Activated CD4-positive, alpha-beta T cell treated with anti-CD3 and anti-CD28 coated beads for 4 hours (primary cell): ENCODE measurements at regions not wholly inside any gene's neighbourhood (a gene's known extent, or its start where the extent isn't known, plus 50 kb on each side); places are given as distances from the start of the nearest gene placed in this dataset.

ENCODE experiments used
- DNase-seq, 2 donors: peaks; one replicate each; pipeline ENCODE4 v3.0.0-alpha.2; 2020

- no peak for DNase-seq
Observed at GRCh38 chr13:26989261-26989956, 182.2 kb downstream of the USP12 start.

DNA sequence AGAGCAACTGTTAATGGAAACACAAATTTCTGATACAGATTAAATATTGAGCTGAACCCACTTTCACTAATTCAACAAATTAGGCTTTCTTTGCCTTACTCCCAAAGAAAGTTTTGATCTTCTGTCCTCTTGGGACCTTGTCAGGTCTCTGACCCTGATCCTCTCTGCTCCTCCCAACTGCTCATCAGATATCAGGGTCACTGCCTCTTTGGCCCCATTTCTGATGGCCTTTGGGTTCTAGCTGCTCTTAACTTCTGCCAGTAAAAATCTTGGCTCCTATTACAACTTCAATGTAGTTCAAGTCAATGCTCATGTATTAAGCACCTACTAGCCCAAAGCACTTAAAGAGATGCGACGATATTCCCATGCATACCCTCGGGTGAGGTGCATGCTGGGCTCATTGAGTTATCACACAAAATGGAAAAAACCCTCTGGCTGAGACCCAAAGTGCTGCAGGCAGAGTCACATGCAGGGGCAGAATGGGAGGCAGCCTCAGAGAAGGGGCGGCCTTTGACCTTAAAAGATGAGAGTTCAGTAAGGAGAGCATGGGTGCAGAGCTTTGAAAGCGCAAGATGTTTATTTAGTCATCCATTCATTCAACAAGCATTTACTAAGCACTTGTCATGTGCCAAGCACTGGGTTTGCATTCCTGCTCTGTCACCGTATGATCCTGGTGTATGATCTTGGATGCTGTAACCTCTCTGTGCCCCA, 183.4 kb downstream of the USP12 start:
- DNase-seq, result no peak

- DNase-seq, result no peak
Observed at GRCh38 chr13:26987486-26988013, 184.1 kb downstream of the USP12 start.

DNA sequence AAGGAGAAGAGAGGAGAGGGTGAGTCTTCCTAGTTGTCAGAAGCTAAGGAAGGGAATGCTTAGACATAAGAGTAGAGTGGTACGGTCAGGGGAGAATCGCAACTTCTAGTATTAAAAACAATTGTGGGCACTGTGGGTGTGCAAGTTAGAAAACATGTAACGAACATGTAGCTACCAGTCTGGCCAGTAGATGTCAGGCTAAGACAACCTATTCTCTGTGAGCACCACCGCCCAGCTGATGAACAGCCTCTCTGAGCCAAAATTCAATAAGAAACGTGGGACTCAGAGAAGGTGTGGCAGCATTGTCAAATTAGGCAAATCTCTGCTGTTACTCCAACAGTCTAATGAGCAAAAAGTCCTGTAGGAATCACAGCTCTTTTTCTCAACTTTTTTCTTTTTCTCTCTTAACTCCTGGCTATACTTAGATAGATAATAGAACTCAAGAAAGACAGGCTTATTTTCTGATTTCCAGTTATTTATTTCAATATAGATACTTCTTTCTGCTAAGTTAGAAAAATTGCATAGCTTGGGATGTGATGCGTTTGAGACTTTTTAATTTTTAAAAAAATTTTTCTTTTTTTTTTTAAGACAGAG, 186.2 kb downstream of the USP12 start:
- DNase-seq, result peak; percentile 69 to 80

DNA sequence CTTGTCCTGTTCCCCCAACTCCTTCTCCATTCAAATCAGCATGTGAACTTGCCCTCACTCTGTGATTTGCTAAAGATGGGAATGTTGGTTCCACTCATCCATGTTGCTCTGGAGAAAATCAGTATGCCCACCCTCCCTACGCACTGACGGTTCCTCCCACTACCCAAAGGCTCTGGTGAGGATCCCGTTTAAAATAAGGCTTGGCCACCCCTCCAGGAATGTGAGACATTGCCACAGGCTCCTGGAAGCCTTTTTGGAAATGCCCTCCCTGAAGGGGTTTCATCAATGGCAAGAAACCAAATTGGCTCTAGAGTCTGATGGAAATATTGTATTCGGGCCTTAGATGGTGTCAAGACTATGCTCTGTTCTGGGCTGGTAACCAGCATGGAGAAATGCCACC, 187.3 kb downstream of the USP12 start:
- DNase-seq, result no peak

DNA sequence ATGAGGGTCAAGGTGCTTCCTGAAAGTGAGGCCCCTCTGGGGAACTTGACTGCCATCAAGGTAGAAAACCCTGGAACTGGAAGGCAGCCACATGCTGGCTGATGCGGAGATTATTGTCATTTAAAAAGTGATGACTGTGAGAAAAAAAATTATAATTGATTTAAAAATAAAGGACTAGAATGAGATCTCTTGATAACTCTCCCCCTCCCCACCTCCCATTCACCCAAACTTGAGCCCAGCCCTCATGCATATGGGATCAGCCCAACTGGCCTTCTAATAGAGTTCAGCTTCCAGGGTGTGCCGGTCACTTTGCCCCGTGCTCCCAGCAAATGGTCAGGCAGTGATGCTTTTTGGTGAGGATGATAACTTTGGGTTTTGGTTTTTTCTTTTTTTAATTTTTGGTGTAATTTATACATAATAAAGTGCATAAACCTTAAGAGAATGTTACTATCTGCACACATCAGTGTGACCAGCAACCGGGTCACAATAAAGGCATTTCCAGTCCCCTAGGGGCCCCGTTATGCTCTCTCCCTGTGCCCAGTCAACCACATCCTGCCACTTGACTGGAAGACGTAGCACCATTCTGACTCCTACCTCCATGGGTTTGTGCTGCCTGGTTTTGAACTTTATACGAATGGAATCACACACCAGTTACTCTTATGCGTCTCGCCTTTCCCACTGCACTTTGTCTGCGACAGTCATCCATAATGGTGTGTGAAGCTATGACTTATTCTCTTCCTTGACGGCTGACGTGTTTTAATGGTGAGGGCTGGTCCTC, 187.9 kb downstream of the USP12 start:
- DNase-seq, result no peak

GRCh38 chr13:26980099-26981031, 191.2 kb downstream of the USP12 start:
- no peak for DNase-seq

GRCh38 chr13:26979334-26979733, 192.3 kb downstream of the USP12 start:
- no peak for DNase-seq

- DNase-seq, result no peak
Observed at GRCh38 chr13:26978081-26978860, 193.3 kb downstream of the USP12 start.

DNA sequence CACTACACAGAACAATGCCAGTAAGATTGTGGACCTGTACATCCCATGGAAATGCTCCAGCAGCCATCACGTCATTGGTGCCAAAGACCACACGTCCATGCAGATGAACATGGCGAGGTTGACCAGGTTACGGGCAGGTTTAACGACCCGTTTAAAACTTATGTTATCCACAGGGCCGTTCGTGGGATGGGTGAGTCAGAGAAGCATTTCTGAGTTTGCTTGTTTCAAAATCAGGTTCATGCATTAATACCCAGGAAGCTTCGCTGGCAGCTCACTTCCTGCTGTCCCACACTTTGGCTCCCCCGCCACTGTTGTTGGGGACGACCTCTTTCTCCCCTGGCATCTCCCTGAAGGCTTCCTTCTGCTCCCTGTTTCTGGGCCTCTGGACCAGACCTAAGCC, 194.1 kb downstream of the USP12 start:
- no peak for DNase-seq

- no peak for DNase-seq
Observed at GRCh38 chr13:26976313-26976712, 195.3 kb downstream of the USP12 start.

DNA sequence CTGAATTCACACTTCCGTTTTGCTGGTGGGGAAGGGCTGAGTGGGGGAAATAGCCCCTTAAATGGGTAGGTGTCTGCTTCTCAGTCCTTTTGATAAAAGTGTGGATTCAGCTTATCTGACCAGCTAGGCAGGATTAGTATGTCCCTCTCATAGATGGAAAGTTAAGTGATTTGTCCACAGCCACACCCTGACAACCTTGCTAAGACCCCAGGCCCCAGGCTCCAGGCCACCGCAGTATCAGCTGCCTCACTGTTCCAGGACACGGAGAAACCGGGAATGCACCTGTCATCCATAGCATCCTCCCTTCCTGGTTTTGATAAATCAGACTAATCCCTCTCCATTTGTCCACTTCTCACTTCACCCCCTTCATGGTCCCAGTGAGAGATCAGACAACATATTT, 197.7 kb downstream of the USP12 start:
- no peak for DNase-seq

DNA sequence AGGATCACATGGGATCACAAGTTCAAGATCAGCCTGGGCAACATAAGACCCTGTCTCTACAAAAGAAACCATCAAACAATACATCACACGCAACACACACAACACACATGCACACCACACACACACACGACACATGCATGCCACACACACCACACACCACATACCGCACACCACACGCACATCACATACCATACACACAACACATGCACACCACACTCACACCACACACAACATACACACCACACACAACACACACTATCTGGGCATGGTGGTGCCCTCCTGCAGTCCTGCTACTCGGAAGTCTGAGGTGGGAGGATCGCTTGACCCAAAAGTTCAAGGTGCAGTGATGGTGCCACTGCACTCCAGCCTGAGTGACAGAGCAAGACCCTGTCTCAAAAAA, 198.3 kb downstream of the USP12 start:
- no peak for DNase-seq

DNA sequence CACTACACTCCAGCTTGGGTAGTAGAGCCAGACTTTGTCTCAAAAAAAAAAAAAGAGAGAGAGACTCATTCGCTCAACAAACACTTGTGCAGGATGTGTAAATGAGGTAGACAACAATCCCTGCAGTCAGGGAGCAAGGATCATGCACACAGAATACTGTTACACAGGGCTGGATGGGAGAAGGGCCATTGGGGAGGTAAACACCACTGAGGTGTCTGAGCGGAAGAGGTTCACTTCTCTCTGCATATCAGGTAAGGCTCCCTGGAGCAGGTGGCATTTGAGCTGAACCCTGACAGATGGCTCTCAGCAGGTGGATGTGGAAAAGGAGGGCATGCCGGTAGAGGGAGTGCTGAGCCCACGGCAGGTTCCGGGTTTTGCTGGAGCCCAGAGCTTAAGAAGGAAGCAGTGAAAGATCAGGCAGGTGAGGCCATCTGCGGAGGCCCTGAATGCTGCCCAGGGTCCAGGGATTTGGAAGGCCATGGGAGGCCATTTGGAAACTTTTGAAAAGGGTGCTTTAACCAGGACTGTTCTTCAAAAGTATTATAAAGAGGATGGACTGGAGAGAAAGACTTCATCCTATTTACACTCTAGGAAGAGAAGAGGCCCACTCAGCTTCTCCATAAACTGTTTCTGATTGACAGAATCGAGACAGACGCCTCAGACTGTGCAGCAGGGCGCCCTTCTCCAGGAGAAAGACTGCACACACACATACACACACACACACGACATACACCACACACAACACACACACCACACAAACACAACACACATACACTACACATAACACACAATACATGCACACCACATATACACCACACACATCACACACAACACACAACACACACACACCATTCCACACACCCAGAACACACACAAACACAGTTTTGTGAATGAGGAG, 199.4 kb downstream of the USP12 start:
- DNase-seq, result peak in 1 of 2 donors; percentile 8

DNA sequence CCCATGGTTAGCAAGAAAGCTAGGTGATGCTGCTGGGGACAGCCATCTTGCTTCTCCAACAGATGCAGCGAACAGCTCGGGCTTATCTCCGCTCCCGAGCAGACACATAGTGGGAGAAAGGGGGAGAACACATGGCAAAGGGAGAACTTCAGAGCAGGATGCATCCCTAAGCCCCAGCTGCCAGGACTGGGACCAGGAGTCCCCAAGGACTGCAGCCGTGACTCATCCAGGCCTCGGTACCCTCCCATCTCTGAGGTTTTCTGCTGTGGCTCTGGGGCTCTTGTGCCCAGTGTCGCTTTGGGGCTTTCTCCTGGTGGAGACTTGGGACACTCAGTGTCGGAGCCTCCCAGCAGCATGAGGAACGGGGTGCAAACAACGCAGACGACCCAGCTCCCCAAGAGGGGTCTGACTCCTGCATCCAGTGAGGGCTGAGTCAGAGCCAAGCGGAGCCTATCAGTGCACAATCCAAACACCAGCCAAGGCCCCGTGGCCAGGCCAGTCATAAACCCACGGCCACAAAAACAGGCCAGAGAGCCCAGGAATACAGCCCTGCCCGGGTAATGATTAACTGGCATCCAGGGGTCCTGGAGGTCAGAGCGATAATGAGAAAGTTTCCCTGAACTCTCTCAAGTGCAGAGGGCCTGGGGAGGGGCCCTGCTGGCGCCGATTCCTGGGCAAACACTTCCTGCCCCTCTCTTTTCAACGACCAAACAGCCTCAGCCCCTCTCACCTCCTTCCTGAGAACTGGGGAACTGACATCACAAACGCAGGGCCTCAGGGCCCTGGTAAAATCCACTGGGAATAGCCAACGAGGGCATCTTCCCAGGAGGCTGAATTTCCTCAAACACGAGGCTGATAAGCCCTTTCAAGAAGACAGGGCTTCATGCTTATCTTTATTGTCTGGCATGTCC, 202.9 kb downstream of the USP12 start:
- no peak for DNase-seq

DNA sequence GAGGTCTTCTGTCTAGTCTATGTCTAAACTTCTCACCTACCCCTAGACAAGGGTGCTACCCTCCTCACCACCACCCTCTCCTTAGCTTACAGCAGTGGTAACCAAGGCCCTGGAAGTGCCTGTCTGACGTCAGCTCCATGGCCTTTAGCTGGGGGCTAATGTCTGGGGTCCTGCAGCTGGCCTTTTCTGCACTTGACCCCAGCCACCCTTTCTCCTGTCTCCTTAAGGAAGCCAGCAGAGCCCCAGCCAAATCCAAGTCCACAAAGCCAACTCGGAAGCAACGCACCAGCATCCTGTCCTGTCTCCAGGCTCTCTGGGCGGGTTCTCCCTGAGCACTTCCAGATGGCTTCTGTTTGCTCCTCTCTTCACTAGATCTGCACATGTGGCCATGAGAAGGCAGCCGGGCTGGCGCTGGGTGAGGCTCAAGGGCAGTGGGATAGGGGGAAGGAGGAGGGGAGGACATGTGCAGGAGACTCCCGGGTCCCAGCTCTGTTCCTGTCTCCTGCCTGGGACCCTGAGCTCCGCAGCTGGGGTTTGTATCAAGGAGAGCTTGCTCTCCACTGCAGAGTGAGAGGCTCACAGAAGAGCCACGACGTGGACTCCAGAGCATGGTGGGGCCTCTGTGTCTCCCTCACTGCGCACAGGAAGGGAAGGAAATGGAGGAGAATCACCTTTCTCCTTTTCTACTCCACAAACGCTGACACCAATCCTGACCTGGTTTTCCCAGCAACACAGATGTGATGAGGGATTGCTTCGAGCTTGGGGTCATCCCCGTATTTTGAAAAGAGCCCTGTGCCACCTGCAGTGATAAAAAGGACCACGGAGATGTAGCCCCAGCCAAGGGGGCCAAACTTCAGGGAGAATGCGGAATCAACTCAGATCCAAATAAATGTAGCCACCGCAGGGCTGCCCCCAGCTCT, 204.2 kb downstream of the USP12 start:
- no peak for DNase-seq

- no peak for DNase-seq
Observed at GRCh38 chr13:26966701-26967080, 204.9 kb downstream of the USP12 start.
